AG04449 (cell line): ENCODE measurements at regions not wholly inside any gene's neighbourhood (a gene's known extent, or its start where the extent isn't known, plus 50 kb on each side); places are given as distances from the start of the nearest gene placed in this dataset.

Experiments used
- CTCF ChIA-PET: fragments of 350-600 bp; formaldehyde crosslinking; extraction: SDS; loops from one replicate; lab custom pipeline; 2021; ENCODE audit warnings: antibody characterized with exemption; lab: Yijun Ruan, JAX
- POLR2A ChIA-PET: fragments of 400-600, 350-600 bp; formaldehyde crosslinking; extraction: SDS; loops from one replicate; lab custom pipeline; 2020; ENCODE audit warnings: antibody characterized with exemption, inconsistent platforms; lab: Yijun Ruan, JAX
- DNase-seq: peaks from one replicate; pipeline ENCODE4 v3.0.0-alpha.2; 2010; ENCODE audit warnings: low read depth, low spot score
- H3K4me3 ChIP-seq: 2 replicates; pipeline ENCODE4 v1.5.1; 2011; ENCODE audit warnings: low read depth, mild to moderate bottlenecking, control low read depth, low read length
- TF ChIP-seq, protein P1 (sequence below): IDR thresholded peaks from one replicate; pipeline ENCODE4 v1.5.1; 2011; ENCODE audit warnings: mild to moderate bottlenecking, moderate library complexity, low read length, control low read depth, inconsistent platforms; ENCODE audit not compliant: insufficient read depth; ENCODE audit errors: missing control alignments

DNA sequence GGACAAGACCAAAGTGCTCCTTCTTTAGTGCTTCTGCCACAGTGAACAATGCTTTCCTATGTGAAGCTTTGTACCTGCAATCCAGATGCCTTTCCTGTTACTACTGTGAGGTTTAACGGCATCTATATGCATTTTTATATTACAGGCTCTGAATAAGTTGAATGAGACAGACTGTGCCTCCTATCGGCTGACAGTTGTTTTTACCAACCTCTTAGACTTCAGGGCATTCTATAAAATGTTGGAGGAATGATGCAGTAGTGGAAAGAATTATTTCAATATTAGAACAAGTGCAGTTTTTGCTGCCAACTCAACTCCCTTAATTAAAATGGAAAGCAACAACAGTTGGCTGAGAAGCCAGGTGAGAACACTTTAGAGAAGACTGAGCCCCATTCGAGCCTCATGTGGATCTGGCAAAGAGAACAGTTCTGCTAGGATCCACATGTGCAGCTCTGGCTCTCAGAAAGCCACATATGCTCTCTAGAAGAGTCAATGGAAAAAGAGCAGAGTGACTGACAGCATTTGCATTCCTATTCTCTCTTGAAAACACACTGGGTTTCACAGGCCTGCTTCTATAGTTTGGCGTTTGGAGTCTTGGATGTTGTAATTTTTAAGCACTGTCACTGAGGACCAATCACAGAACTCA, 147.5 kb downstream of the LURAP1L start:
- ChIA-PET CTCF (interaction anchor here (0.7 to 1.4 kb wide), 4 partner anchors 30 to 220 kb away, joined by 3 read pairs; no protein-coding TSS in a partner anchor), POLR2A (no interaction called here)
- no peak overlapping the region for H3K4me3 ChIP-seq
- TF ChIP-seq, protein P1, sequence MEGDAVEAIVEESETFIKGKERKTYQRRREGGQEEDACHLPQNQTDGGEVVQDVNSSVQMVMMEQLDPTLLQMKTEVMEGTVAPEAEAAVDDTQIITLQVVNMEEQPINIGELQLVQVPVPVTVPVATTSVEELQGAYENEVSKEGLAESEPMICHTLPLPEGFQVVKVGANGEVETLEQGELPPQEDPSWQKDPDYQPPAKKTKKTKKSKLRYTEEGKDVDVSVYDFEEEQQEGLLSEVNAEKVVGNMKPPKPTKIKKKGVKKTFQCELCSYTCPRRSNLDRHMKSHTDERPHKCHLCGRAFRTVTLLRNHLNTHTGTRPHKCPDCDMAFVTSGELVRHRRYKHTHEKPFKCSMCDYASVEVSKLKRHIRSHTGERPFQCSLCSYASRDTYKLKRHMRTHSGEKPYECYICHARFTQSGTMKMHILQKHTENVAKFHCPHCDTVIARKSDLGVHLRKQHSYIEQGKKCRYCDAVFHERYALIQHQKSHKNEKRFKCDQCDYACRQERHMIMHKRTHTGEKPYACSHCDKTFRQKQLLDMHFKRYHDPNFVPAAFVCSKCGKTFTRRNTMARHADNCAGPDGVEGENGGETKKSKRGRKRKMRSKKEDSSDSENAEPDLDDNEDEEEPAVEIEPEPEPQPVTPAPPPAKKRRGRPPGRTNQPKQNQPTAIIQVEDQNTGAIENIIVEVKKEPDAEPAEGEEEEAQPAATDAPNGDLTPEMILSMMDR, result no peak
- DNase-seq, result no peak

DNA sequence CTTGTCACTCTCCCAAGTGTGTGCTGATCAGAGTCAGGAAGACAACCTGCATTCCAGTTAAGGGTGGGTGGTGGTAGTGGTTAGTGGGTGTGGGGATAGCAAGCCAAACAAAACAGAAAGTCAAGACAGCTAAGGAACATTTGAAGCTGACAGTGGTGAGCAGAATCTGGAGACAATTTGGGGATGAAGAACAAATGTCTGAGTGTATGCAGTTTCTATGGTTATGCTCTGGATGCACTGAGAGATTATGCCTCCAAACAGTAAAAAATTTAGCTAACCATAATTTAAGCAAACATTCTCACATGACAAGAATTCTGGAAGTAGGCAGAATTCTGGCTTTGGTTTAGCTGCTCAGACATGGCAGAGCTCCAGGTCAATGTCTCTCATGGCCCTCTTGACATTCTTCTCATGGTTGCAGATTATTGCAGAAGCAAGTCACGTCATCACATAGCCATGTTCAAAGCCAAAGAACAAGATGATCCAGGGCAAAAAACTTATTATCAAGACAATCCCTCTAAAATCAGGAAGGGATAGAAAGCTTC, 148.7 kb downstream of the LURAP1L start:
- peak; percentile 93 for DNase-seq

DNA sequence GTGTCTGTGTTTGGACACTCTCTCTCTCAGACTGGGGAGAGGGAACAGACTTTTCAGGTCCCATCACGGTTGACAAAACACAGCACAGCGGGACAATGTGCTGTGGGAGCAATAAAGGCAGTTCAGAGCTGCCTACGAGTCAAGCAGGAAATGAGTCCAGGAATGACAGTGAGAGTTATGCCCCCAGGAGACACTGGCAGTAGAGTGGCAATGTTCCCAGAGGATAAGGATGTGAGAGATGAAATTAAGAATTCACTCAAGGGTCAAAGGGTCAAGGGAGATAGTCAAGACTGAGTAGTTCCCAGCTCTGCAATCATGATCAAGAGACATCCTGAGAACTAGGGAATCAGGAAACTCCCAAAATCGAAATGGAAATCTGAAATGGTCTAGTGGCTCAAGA, 156.1 kb downstream of the LURAP1L start:
- TF ChIP-seq, protein P1, result no peak
- POLR2A ChIA-PET, result no interaction called here
- DNase-seq, result no peak
- CTCF ChIA-PET, result no interaction called here
- no peak overlapping the region for H3K4me3 ChIP-seq

More for the DNA sequence above, 148.7 kb downstream of the LURAP1L start:
- H3K4me3 ChIP-seq, result no peak overlapping the region
- ChIA-PET CTCF (interaction anchor here (1.1 to 2.0 kb wide), 4 partner anchors 9 to 221 kb away, joined by 3 to 4 read pairs (median 3); no protein-coding TSS in a partner anchor), POLR2A (no interaction called here)
- TF ChIP-seq, protein P1, result no peak

DNA sequence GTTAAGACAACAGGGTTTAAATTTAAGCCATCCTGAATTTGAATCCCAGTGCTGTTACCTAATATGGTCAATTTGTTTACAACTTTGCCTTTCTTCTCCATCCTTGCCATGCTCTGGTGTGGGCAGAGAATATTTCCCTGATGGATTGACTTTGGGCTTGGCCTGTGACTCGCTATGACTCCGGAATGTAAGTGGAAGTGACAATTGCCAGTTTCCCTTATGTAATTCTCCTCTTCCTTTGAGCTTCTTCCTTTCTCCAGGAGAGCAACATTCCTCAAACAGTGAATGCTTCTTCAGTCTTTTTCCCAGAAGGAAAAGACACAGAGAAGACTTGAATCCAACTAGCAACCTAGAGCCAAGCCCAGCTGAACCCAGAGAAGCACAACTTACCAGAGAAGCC, 159.1 kb downstream of the LURAP1L start:
- TF ChIP-seq, protein P1, result no peak
- no peak overlapping the region for H3K4me3 ChIP-seq
- DNase-seq, result no peak
- CTCF ChIA-PET, result no interaction called here
- POLR2A ChIA-PET, result no interaction called here

DNA sequence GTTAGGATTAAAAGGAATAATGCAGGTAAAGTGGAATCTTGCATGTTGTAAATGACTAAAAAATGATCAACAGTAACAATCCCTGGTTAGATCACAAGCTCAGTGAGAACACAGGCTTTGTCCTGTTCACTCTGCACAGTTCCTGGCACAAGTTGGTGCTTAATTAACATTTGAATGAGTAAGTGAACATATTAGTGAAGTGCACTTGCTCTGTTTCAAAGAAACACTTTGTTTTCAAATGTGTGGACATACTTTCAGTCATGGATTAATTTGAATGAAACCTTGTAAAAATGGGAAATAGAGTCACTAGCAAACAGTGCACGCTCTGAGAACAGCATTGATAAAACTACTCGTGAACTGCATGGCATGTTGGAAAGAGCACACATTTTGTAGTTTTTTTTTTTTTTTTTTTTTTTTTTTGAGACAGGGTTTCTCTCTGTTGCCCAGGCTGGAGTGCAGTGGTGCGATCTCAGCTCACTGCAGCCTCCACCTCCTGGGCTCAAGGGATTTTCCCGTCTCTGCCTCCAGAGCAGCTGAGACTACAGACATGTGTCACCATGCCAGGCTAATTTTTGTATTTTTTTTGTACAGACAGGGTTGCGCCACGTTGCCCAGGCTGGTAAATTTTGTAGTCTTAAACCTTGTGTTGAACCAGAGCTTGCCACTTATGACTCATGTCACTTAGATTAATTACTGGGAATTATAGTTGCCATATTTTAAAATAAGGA, 159.9 kb downstream of the LURAP1L start:
- ChIA-PET POLR2A (interaction anchor here (0.7 kb wide), 1 partner anchor 254 kb away, joined by 3 read pairs; no protein-coding TSS in a partner anchor), CTCF (no interaction called here)
- no peak overlapping the region for H3K4me3 ChIP-seq
- DNase-seq, result no peak
- TF ChIP-seq, protein P1, result no peak

DNA sequence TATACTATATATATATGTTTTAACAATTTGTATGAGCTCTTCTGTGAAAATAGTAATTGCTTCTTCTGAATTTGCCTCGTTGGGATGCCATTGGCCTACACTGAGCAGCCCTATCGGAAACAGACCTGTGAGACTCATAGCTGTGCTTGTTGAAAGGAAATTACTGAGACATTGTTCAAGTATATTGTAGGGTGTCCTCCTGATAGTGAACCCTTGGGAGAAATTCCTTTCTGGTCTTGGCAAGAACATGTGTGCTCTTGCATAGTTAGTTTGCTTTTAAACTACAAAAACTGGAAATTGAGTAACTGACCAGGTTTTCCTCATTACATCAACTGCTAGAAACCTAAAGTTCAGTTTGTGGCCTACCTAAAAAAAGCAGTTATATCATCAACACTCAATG, 160.9 kb downstream of the LURAP1L start:
- TF ChIP-seq, protein P1, result no peak
- H3K4me3 ChIP-seq, result no peak overlapping the region
- DNase-seq, result peak; percentile 44
- ChIA-PET POLR2A (interaction anchor here (0.5 kb wide), 1 partner anchor 83 kb away, joined by 3 read pairs; no protein-coding TSS in a partner anchor), CTCF (no interaction called here)
